ENCODE measurements at regions not wholly inside any gene's neighbourhood (a gene's known extent, or its start where the extent isn't known, plus 50 kb on each side); places are given as distances from the start of the nearest gene placed in this dataset.

- H3K27ac ChIP-seq (ENCODE audit: low read length) = no peak overlapping the region
- no peak for DNase-seq (ENCODE audit: low read depth, low spot score)
- no TSS peak for BruUV-seq (replicated peaks)
These were observed 128.4 kb downstream of the BUD13 start for GRCh38 chr11:116644201-116644940.

GRCh38 chr11:116643521-116643920, 129.3 kb downstream of the BUD13 start:
- BruUV-seq (replicated peaks) = no TSS peak
- H3K9me3 ChIP-seq (ENCODE audit: control insufficient read depth, insufficient read depth, low read depth, low read length) = no peaks in the 10 kb centered on the region
- ATAC-seq (no peak), DNase-seq (ENCODE audit: low read depth, low spot score) (no peak)
- no peak overlapping the region for H3K27ac ChIP-seq (ENCODE audit: low read length)
- no peaks in the 10 kb centered on the region for H3K36me3 ChIP-seq (ENCODE audit: control insufficient read depth, insufficient read depth, low read length)
- POLR2A ChIA-PET = no interaction called here
- H3K4me1 ChIP-seq (ENCODE audit: control insufficient read depth, insufficient read depth, low read length) = no peaks in the 10 kb centered on the region
- peaks cover 2% of the 10 kb centered on the region for H3K27me3 ChIP-seq (ENCODE audit: control insufficient read depth, insufficient read depth, low read length)
- CTCF ChIA-PET = no interaction called here
- TF ChIP-seq CTCF (IDR thresholded peaks at IDR 0.05) = no peak
- no peak for TF ChIP-seq SIN3A (IDR thresholded peaks at IDR 0.05; ENCODE audit: borderline replicate concordance, insufficient read depth, low read depth, low read length)
- TF ChIP-seq POLR2AphosphoS5 (IDR thresholded peaks at IDR 0.05; ENCODE audit: low read depth, low read length) = no peak
- TF ChIP-seq REST (IDR thresholded peaks at IDR 0.05; ENCODE audit: insufficient read depth in 1 of 2, low read depth in 2 of 2, low read length in 1 of 2) = no peak
- no peak for TF ChIP-seq TCF7L2 (IDR thresholded peaks at IDR 0.05; ENCODE audit: low read depth, low read length)
- in situ Hi-C loops (cut with HindIII; ENCODE audit: low pct_unique_long_range_greater_than_20kb, low sequenced_read_pairs) = no loop called here
- intact Hi-C loops (cut with micrococcal nuclease; ENCODE audit: unreplicated experiment) = loop anchor here (5.0 kb wide), 1 partner anchor 366 kb away; no protein-coding TSS in a partner anchor
- no peak overlapping the region for H3K4me3 ChIP-seq (ENCODE audit: low read depth in 2 of 2, low read length in 2 of 2)

More at GRCh38 chr11:116644201-116644940, 128.4 kb downstream of the BUD13 start:
- no peak overlapping the region for H3K4me3 ChIP-seq (ENCODE audit: low read depth in 2 of 2, low read length in 2 of 2)
- ChIA-PET POLR2A (no interaction called here), CTCF (interaction anchor here (0.8 kb wide), 1 partner anchor 1119 kb away, joined by 3 read pairs; no protein-coding TSS in a partner anchor)
- no peak for TF ChIP-seq POLR2AphosphoS5 (IDR thresholded peaks at IDR 0.05; ENCODE audit: low read depth, low read length)
- TF ChIP-seq TCF7L2 (IDR thresholded peaks at IDR 0.05; ENCODE audit: low read depth, low read length) = no peak
- no peak for TF ChIP-seq SIN3A (IDR thresholded peaks at IDR 0.05; ENCODE audit: borderline replicate concordance, insufficient read depth, low read depth, low read length)
- TF ChIP-seq CTCF (IDR thresholded peaks at IDR 0.05) = no peak
- no peak for TF ChIP-seq REST (IDR thresholded peaks at IDR 0.05; ENCODE audit: insufficient read depth in 1 of 2, low read depth in 2 of 2, low read length in 1 of 2)
- H3K27me3 ChIP-seq (ENCODE audit: control insufficient read depth, insufficient read depth, low read length) = peaks cover 2% of the 10 kb centered on the region; the same call in 1 of the 2 replicates
- in situ Hi-C loops (cut with HindIII; ENCODE audit: low pct_unique_long_range_greater_than_20kb, low sequenced_read_pairs) (no loop called here), intact Hi-C loops (cut with micrococcal nuclease; ENCODE audit: unreplicated experiment) (loop anchor here (5.0 kb wide), 1 partner anchor 367 kb away; no protein-coding TSS in a partner anchor)
- no peaks in the 10 kb centered on the region for H3K4me1 ChIP-seq (ENCODE audit: control insufficient read depth, insufficient read depth, low read length)
- H3K36me3 ChIP-seq (ENCODE audit: control insufficient read depth, insufficient read depth, low read length) = no peaks in the 10 kb centered on the region
- no peaks in the 10 kb centered on the region for H3K9me3 ChIP-seq (ENCODE audit: control insufficient read depth, insufficient read depth, low read depth, low read length)
- no peak for ATAC-seq
